Neural progenitor cell (in vitro differentiated cells): ENCODE measurements at regions not wholly inside any gene's neighbourhood (a gene's known extent, or its start where the extent isn't known, plus 50 kb on each side); places are given as distances from the start of the nearest gene placed in this dataset.

Experiments used
- DNase-seq: peaks from one replicate; pipeline ENCODE4 v3.0.0-alpha.2; 2016; ENCODE audit warnings: low spot score
- H2AFZ ChIP-seq: fragments of 200-600 bp; sonication (generic); replicated peaks from 2 replicates; pipeline ENCODE4 v1.6.1; 2016; ENCODE audit warnings: antibody characterized with exemption
- H3F3A ChIP-seq: fragments of 200-600 bp; sonication (generic); 2 replicates; pipeline ENCODE4 v1.6.1; 2016; ENCODE audit warnings: antibody characterized with exemption, low read depth
- H3K27ac ChIP-seq: fragments of 200-600 bp; sonication (generic); 2 replicates; pipeline ENCODE4 v1.5.1; 2016; ENCODE audit warnings: mild to moderate bottlenecking
- H3K27me3 ChIP-seq: fragments of 200-600 bp; sonication (generic); 2 replicates; pipeline ENCODE4 v1.6.1; 2016; ENCODE audit warnings: mild to moderate bottlenecking, moderate library complexity
- H3K36me3 ChIP-seq: fragments of 200-600 bp; sonication (generic); 2 replicates; pipeline ENCODE4 v1.5.1; 2016
- H3K4me1 ChIP-seq: fragments of 200-600 bp; sonication (generic); 2 replicates; pipeline ENCODE4 v1.6.1; 2016; ENCODE audit warnings: mixed run types
- H3K4me2 ChIP-seq: fragments of 200-600 bp; sonication (generic); 2 replicates; pipeline ENCODE4 v1.6.1; 2016
- H3K4me3 ChIP-seq: fragments of 200-600 bp; sonication (generic); 2 replicates; pipeline ENCODE4 v1.5.1; 2016
- H3K79me2 ChIP-seq: fragments of 200-600 bp; sonication (generic); 2 replicates; pipeline ENCODE4 v1.6.1; 2016; ENCODE audit warnings: low read depth
- H3K9ac ChIP-seq: fragments of 200-600 bp; sonication (generic); 2 replicates; pipeline ENCODE4 v1.6.1; 2016
- H3K9me3 ChIP-seq: fragments of 200-600 bp; sonication (generic); 2 replicates; pipeline ENCODE4 v1.5.1; 2016; ENCODE audit warnings: low read depth
- H4K20me1 ChIP-seq: fragments of 200-600 bp; sonication (generic); 2 replicates; pipeline ENCODE4 v1.6.1; 2016; ENCODE audit warnings: low read depth
- H3K27ac Mint-ChIP-seq: 3 replicates; pipeline ENCODE4 v1.8.0; 2021; ENCODE audit warnings: mixed read lengths
- H3K27me3 Mint-ChIP-seq: 2 replicates; pipeline ENCODE4 v1.8.0; 2022; ENCODE audit warnings: low read depth, mild to moderate bottlenecking, inconsistent platforms, moderate library complexity, mixed read lengths; ENCODE audit not compliant: insufficient read depth
- H3K36me3 Mint-ChIP-seq: 3 replicates; pipeline ENCODE4 v1.8.0; 2021; ENCODE audit warnings: mixed read lengths
- H3K4me1 Mint-ChIP-seq: 3 replicates; pipeline ENCODE4 v1.8.0; 2021; ENCODE audit warnings: mixed read lengths
- H3K4me3 Mint-ChIP-seq: 3 replicates; pipeline ENCODE4 v1.8.0; 2021; ENCODE audit warnings: mild to moderate bottlenecking, moderate library complexity, mixed read lengths
- H3K9me3 Mint-ChIP-seq: 3 replicates; pipeline ENCODE4 v1.8.0; 2020; ENCODE audit warnings: mixed read lengths
- EZH2 ChIP-seq: fragments of 200-600 bp; sonication (generic); IDR thresholded peaks from 2 replicates; pipeline ENCODE4 v1.6.1; 2017; ENCODE audit warnings: antibody characterized with exemption, mild to moderate bottlenecking, moderate library complexity
- EZH2phosphoT487 ChIP-seq: fragments of 200-600 bp; sonication (generic); IDR thresholded peaks from 2 replicates; pipeline ENCODE4 v1.6.1; 2017; ENCODE audit warnings: antibody characterized with exemption
- TF ChIP-seq, protein P1 (sequence below): fragments of 200-600 bp; sonication (generic); IDR thresholded peaks from 2 replicates; pipeline ENCODE4 v1.5.1; 2017; ENCODE audit warnings: antibody characterized with exemption, mild to moderate bottlenecking

DNA sequence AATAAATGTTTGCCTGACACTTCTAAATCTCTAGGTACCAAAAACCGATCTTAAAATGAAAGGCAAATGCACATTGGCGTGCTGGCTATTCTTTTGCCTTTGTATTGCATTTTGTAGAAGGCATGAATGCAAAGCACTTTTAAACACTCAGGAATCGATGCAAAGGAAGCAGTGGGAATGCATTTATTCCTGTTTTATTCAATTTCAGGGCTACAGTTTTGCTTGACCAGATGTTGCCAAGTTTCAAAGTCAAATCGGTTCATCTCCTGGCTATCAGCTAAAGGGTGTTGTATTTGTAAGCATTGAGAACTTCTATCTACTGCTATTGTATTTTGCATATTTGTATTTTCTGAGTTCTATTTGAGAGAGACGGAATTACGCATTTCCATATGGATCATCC, 659.8 kb upstream of the SLC35B3 start:
- Mint-ChIP-seq H3K9me3 (peaks cover 3% of the 10 kb centered on the region), H3K27ac (no peak overlapping the region), H3K36me3 (no peaks in the 10 kb centered on the region), H3K4me1 (peaks cover 33% of the 10 kb centered on the region), H3K4me3 (no peak overlapping the region), H3K27me3 (peaks cover 34% of the 10 kb centered on the region)
- DNase-seq = no peak
- TF ChIP-seq EZH2 (no peak), EZH2phosphoT487 (no peak)
- TF ChIP-seq, protein P1, sequence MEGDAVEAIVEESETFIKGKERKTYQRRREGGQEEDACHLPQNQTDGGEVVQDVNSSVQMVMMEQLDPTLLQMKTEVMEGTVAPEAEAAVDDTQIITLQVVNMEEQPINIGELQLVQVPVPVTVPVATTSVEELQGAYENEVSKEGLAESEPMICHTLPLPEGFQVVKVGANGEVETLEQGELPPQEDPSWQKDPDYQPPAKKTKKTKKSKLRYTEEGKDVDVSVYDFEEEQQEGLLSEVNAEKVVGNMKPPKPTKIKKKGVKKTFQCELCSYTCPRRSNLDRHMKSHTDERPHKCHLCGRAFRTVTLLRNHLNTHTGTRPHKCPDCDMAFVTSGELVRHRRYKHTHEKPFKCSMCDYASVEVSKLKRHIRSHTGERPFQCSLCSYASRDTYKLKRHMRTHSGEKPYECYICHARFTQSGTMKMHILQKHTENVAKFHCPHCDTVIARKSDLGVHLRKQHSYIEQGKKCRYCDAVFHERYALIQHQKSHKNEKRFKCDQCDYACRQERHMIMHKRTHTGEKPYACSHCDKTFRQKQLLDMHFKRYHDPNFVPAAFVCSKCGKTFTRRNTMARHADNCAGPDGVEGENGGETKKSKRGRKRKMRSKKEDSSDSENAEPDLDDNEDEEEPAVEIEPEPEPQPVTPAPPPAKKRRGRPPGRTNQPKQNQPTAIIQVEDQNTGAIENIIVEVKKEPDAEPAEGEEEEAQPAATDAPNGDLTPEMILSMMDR = no peak
- Histone ChIP-seq H3K4me2 (peak overlapping the region; percentile 63), H3K27me3 (no peaks in the 10 kb centered on the region), H4K20me1 (no peaks in the 10 kb centered on the region), H3K4me1 (peaks cover 24% of the 10 kb centered on the region), H3K36me3 (no peaks in the 10 kb centered on the region), H3K79me2 (no peaks in the 10 kb centered on the region), H3K27ac (peak overlapping the region; percentile 59), H3K9ac (no peak overlapping the region), H2AFZ (no peak overlapping the region), H3F3A (peaks cover 16% of the 10 kb centered on the region), H3K4me3 (no peak overlapping the region), H3K9me3 (no peaks in the 10 kb centered on the region)

- peaks cover 21% of the 10 kb centered on the region for H3K4me1 ChIP-seq
These were observed 654.4 kb upstream of the SLC35B3 start for GRCh38 chr6:9089724-9090123.

GRCh38 chr6:9087470-9087869, 652.1 kb upstream of the SLC35B3 start:
- no peak overlapping the region for H3K9ac ChIP-seq
- no peak overlapping the region for H3K4me3 Mint-ChIP-seq
- peaks cover 24% of the 10 kb centered on the region for H3K4me1 Mint-ChIP-seq
- H3K9me3 ChIP-seq = no peaks in the 10 kb centered on the region
- H3K4me1 ChIP-seq = peaks cover 32% of the 10 kb centered on the region
- no peak overlapping the region for H2AFZ ChIP-seq
- peaks cover 20% of the 10 kb centered on the region for H3F3A ChIP-seq
- no peaks in the 10 kb centered on the region for H3K9me3 Mint-ChIP-seq
- no peaks in the 10 kb centered on the region for H3K36me3 ChIP-seq
- no peaks in the 10 kb centered on the region for H3K79me2 ChIP-seq
- H3K27ac Mint-ChIP-seq = no peak overlapping the region
- TF ChIP-seq EZH2phosphoT487 (no peak), EZH2 (no peak)
- TF ChIP-seq, protein P1 = no peak
- no peaks in the 10 kb centered on the region for H3K36me3 Mint-ChIP-seq
- no peaks in the 10 kb centered on the region for H4K20me1 ChIP-seq
- no peak overlapping the region for H3K4me2 ChIP-seq
- H3K27ac ChIP-seq = no peak overlapping the region
- DNase-seq = no peak
- peaks cover 14% of the 10 kb centered on the region for H3K27me3 Mint-ChIP-seq
- H3K27me3 ChIP-seq = no peaks in the 10 kb centered on the region
- H3K4me3 ChIP-seq = no peak overlapping the region

More at GRCh38 chr6:9089724-9090123, 654.4 kb upstream of the SLC35B3 start:
- TF ChIP-seq EZH2 (no peak), EZH2phosphoT487 (no peak)
- TF ChIP-seq, protein P1 = no peak
- Histone ChIP-seq H3K9me3 (no peaks in the 10 kb centered on the region), H3K36me3 (no peaks in the 10 kb centered on the region), H3K27me3 (no peaks in the 10 kb centered on the region), H2AFZ (no peak overlapping the region), H3K79me2 (no peaks in the 10 kb centered on the region), H3F3A (peaks cover 7% of the 10 kb centered on the region), H3K4me2 (no peak overlapping the region), H3K27ac (no peak overlapping the region), H3K9ac (no peak overlapping the region), H3K4me3 (no peak overlapping the region), H4K20me1 (no peaks in the 10 kb centered on the region)
- Mint-ChIP-seq H3K27me3 (peaks cover 22% of the 10 kb centered on the region), H3K27ac (no peak overlapping the region), H3K4me1 (peaks cover 20% of the 10 kb centered on the region), H3K9me3 (no peaks in the 10 kb centered on the region), H3K4me3 (no peak overlapping the region), H3K36me3 (no peaks in the 10 kb centered on the region)
- no peak for DNase-seq
